PC-9 (cell line): ENCODE measurements at regions not wholly inside any gene's neighbourhood (a gene's known extent, or its start where the extent isn't known, plus 50 kb on each side); places are given as distances from the start of the nearest gene placed in this dataset.

Experiments used
- EZH2 ChIP-seq: fragments of 200-600 bp; sonication (generic); IDR thresholded peaks from 2 replicates; pipeline ENCODE4 v1.8.0; 2017; ENCODE audit warnings: antibody characterized with exemption, low read depth
- TF ChIP-seq, protein P1 (sequence below): fragments of 200-600 bp; sonication (generic); conservative IDR thresholded peaks from 2 replicates; pipeline ENCODE4 v1.6.1; 2017; ENCODE audit warnings: mixed run types, antibody characterized with exemption, mild to moderate bottlenecking, moderate library complexity

DNA sequence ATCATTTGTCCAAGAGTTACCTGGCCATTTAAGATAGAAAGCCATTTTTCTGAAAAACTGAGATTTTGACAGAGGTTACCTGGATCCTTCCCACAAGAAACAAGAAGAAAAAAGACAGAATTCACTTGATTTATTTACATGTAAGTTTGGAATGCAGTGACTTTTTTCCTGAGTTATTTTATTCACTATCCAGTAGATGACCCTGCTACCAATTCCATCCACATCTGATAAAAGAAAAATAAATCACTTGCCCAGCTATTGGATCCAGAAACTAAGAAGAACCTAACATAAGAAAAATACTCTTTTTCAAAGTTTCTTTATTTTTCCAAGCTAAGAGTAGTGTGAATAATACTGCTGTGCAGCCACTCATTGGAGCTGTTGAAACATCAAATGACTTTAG lies 275.2 kb downstream of the CETN3 start:
- TF ChIP-seq, protein P1, sequence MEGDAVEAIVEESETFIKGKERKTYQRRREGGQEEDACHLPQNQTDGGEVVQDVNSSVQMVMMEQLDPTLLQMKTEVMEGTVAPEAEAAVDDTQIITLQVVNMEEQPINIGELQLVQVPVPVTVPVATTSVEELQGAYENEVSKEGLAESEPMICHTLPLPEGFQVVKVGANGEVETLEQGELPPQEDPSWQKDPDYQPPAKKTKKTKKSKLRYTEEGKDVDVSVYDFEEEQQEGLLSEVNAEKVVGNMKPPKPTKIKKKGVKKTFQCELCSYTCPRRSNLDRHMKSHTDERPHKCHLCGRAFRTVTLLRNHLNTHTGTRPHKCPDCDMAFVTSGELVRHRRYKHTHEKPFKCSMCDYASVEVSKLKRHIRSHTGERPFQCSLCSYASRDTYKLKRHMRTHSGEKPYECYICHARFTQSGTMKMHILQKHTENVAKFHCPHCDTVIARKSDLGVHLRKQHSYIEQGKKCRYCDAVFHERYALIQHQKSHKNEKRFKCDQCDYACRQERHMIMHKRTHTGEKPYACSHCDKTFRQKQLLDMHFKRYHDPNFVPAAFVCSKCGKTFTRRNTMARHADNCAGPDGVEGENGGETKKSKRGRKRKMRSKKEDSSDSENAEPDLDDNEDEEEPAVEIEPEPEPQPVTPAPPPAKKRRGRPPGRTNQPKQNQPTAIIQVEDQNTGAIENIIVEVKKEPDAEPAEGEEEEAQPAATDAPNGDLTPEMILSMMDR: no peak
- TF ChIP-seq EZH2: no peak
